GM23248 (cell line): ENCODE measurements at regions not wholly inside any gene's neighbourhood (a gene's known extent, or its start where the extent isn't known, plus 50 kb on each side); places are given as distances from the start of the nearest gene placed in this dataset.

ENCODE experiments used
- DNase-seq: peaks from one replicate; pipeline ENCODE4 v3.0.0-alpha.2; 2015
- H2AFZ ChIP-seq: fragments of 200-600 bp; sonication (generic); 2 replicates; pipeline ENCODE4 v1.6.1; 2016; ENCODE audit warnings: antibody characterized with exemption
- H3F3A ChIP-seq: fragments of 200-600 bp; sonication (generic); 2 replicates; pipeline ENCODE4 v1.6.1; 2016; ENCODE audit warnings: mild to moderate bottlenecking, antibody characterized with exemption, mixed run types; ENCODE audit not compliant: insufficient read depth
- H3K27ac ChIP-seq: fragments of 200-600 bp; sonication (generic); 2 replicates; pipeline ENCODE4 v1.5.1; 2016; ENCODE audit warnings: mild to moderate bottlenecking
- H3K27me3 ChIP-seq: fragments of 200-600 bp; sonication (generic); replicated peaks from 2 replicates; pipeline ENCODE4 v1.6.1; 2016; ENCODE audit warnings: mild to moderate bottlenecking; ENCODE audit not compliant: insufficient read depth
- H3K36me3 ChIP-seq: fragments of 200-600 bp; sonication (generic); 2 replicates; pipeline ENCODE4 v1.6.1; 2016; ENCODE audit warnings: low read depth, mild to moderate bottlenecking
- H3K4me1 ChIP-seq: fragments of 200-600 bp; sonication (generic); 2 replicates; pipeline ENCODE4 v1.6.1; 2016; ENCODE audit warnings: mild to moderate bottlenecking; ENCODE audit not compliant: insufficient read depth
- H3K4me2 ChIP-seq: fragments of 200-600 bp; sonication (generic); one replicate; pipeline ENCODE4 v1.6.1; 2016; ENCODE audit warnings: mild to moderate bottlenecking; ENCODE audit not compliant: unreplicated experiment
- H3K4me3 ChIP-seq: fragments of 200-600 bp; sonication (generic); 2 replicates; pipeline ENCODE4 v1.5.1; 2016; ENCODE audit warnings: mild to moderate bottlenecking
- H3K79me2 ChIP-seq: fragments of 200-600 bp; sonication (generic); 2 replicates; pipeline ENCODE4 v1.6.1; 2016; ENCODE audit warnings: mild to moderate bottlenecking; ENCODE audit not compliant: insufficient read depth
- H3K9ac ChIP-seq: fragments of 200-600 bp; sonication (generic); 2 replicates; pipeline ENCODE4 v1.6.1; 2016; ENCODE audit warnings: mild to moderate bottlenecking
- H3K9me2 ChIP-seq: fragments of 200-600 bp; sonication (generic); 2 replicates; pipeline ENCODE4 v1.6.1; 2016; ENCODE audit warnings: mixed run types, mild to moderate bottlenecking, moderate library complexity; ENCODE audit not compliant: insufficient read depth
- H3K9me3 ChIP-seq: fragments of 200-600 bp; sonication (generic); one replicate; pipeline ENCODE4 v1.6.1; 2017; ENCODE audit warnings: low read depth
- H4K20me1 ChIP-seq: fragments of 200-600 bp; sonication (generic); 2 replicates; pipeline ENCODE4 v1.6.0; 2016; ENCODE audit not compliant: insufficient read depth
- EZH2 ChIP-seq: fragments of 200-600 bp; sonication (generic); IDR thresholded peaks from 2 replicates; pipeline ENCODE4 v1.6.1; 2018; ENCODE audit warnings: antibody characterized with exemption, mild to moderate bottlenecking; ENCODE audit not compliant: insufficient read depth, poor library complexity, severe bottlenecking
- EZH2phosphoT487 ChIP-seq: fragments of 200-600 bp; sonication (generic); IDR thresholded peaks from 2 replicates; pipeline ENCODE4 v1.6.1; 2018; ENCODE audit warnings: antibody characterized with exemption, moderate library complexity, mild to moderate bottlenecking, low read depth; ENCODE audit not compliant: insufficient read depth
- WGBS, 2 experiments: methylation state at CpG; one replicate each; pipeline ENCODE4 v1.1.6; 2015 to 2017; ENCODE audit warnings: low lambda C conversion rate in 2 of 2, low coverage in 1 of 2; ENCODE audit errors: missing lambda C conversion rate in 2 of 2; 5-methylcytosine and 5-hydroxymethylcytosine counted together
- in situ Hi-C: fragments of 300-500 bp; cut with MboI; formaldehyde crosslinking; loops from 2 replicates; pipeline ENCODE4 v1.15.0; 2020

DNA sequence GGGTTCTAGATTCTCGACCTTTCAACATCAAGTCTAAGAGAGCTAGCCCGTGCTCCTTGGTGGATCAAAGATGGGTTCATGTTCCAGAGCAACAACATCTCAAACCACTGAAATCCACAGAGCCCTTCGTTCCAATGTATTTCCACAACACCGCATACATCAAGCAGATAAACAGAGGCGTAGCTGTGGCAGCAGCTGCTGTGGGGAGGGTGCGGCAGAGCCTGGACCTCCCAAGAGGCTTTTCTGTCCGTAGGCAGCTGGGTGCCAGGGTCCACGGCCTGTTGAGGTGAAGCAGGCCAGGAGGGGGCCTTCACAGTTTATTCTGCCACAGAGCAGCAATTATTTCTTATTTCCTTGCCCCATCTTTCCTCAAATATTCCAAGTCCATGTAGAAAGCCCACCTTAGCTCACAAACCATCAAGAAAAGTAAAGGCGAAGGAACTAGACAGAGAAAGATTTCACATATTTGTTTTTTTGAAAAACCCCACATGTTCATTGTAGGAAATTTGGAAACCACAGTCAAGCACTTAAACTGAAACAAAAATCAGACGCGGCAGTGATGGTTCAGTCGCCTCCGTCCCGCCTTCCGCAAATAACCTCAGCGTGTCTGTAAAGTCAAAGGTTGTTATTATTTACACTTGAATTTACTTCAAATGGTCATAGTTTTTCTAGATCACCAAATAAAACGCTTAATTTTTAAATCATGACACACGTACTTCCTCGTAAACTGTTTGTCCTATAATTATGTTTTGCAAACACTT is 144.6 kb upstream of the FOXF1 start:
- Histone ChIP-seq H3K9me2 (no peaks in the 10 kb centered on the region), H3K4me1 (peaks cover 23% of the 10 kb centered on the region), H3K9me3 (no peaks in the 10 kb centered on the region), H3K79me2 (no peaks in the 10 kb centered on the region), H4K20me1 (no peaks in the 10 kb centered on the region), H3K27ac (no peak overlapping the region), H3K4me3 (no peak overlapping the region), H3K9ac (no peak overlapping the region), H3K4me2 (no peak overlapping the region), H3F3A (peaks cover 22% of the 10 kb centered on the region), H3K36me3 (no peaks in the 10 kb centered on the region), H2AFZ (no peak overlapping the region), H3K27me3 (no peaks in the 10 kb centered on the region)
- no peak for DNase-seq
- TF ChIP-seq EZH2 (no peak), EZH2phosphoT487 (no peak)
- in situ Hi-C loops, result no loop called here
- 80 to 84% methylated on average over 19 of the region's 19 CpGs for WGBS, 2 experiments

- Histone ChIP-seq H3F3A (peaks cover 22% of the 10 kb centered on the region), H3K27ac (no peak overlapping the region), H3K4me1 (peaks cover 23% of the 10 kb centered on the region), H3K27me3 (no peaks in the 10 kb centered on the region), H3K79me2 (no peaks in the 10 kb centered on the region), H3K9me2 (no peaks in the 10 kb centered on the region), H3K4me3 (no peak overlapping the region), H3K36me3 (no peaks in the 10 kb centered on the region), H2AFZ (no peak overlapping the region), H3K9ac (no peak overlapping the region), H3K9me3 (no peaks in the 10 kb centered on the region), H3K4me2 (no peak overlapping the region), H4K20me1 (no peaks in the 10 kb centered on the region)
- 23 to 29% methylated on average over 1 of the region's 1 CpG for WGBS, 2 experiments
- no peak for DNase-seq
- TF ChIP-seq EZH2 (no peak), EZH2phosphoT487 (no peak)
- in situ Hi-C loops, result no loop called here
These were observed 143.8 kb upstream of the FOXF1 start for GRCh38 chr16:86366481-86366880.

DNA sequence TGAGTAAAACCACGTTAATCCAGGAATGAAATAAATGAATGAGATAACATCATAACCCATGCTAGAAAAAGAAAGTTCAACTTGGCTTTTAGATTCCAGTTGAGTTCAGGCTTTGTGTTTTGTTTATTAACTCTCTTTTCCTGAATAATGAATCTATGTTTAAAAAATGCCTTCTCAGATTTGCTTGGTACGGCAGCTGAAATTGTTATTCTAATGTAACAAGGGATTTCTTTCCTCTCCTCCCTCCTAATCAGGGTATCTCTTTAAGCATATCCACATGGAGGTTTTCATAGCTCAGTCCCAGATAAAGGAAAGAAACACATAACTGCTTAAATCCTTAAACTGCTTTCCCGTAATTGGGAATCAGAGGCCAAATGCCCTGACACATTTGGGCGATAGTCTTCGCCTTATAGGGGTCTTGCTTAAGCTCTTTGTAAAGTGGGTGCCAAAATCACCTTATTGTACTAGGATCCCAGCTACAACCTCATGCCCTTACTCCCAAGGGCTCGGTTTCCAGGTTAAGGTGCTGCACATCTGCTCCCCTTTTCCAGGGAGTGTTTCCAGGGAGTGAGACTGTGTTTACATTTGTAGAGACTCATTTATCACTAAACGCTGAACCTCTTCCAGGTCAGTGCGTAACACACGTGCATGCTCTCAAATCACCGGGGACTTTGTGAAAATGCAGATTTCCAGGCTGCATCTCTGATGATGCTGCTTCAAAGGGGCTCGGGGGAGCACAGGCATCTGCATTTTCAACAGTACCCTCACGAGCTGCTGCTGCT is 142.8 kb upstream of the FOXF1 start:
- in situ Hi-C loops, result no loop called here
- Histone ChIP-seq H3K27ac (no peak overlapping the region), H3K9me3 (no peaks in the 10 kb centered on the region), H3K9ac (no peak overlapping the region), H3K79me2 (no peaks in the 10 kb centered on the region), H3K27me3 (no peaks in the 10 kb centered on the region), H3K4me1 (peaks cover 21% of the 10 kb centered on the region), H3K4me3 (no peak overlapping the region), H3K4me2 (no peak overlapping the region), H3K36me3 (no peaks in the 10 kb centered on the region), H3F3A (peaks cover 19% of the 10 kb centered on the region), H2AFZ (no peak overlapping the region), H3K9me2 (no peaks in the 10 kb centered on the region), H4K20me1 (no peaks in the 10 kb centered on the region)
- no peak for DNase-seq
- WGBS, 2 experiments, result 78 to 81% methylated on average over 12 of the region's 12 CpGs
- TF ChIP-seq EZH2 (no peak), EZH2phosphoT487 (no peak)

- Histone ChIP-seq H4K20me1 (no peaks in the 10 kb centered on the region), H3K27me3 (no peaks in the 10 kb centered on the region), H3K9me2 (no peaks in the 10 kb centered on the region), H3F3A (peaks cover 11% of the 10 kb centered on the region; the same call in 1 of the 2 replicates), H2AFZ (no peak overlapping the region), H3K4me1 (peaks cover 13% of the 10 kb centered on the region), H3K27ac (no peak overlapping the region), H3K79me2 (no peaks in the 10 kb centered on the region), H3K4me3 (no peak overlapping the region), H3K9me3 (no peaks in the 10 kb centered on the region), H3K36me3 (no peaks in the 10 kb centered on the region), H3K9ac (no peak overlapping the region), H3K4me2 (no peak overlapping the region)
- no peak for TF ChIP-seq EZH2phosphoT487
- no peak for DNase-seq
- in situ Hi-C loops, result no loop called here
- 69 to 78% methylated on average over 12 of the region's 12 CpGs for WGBS, 2 experiments
These were observed 142.1 kb upstream of the FOXF1 start for GRCh38 chr16:86368261-86368660.
